ENCODE measurements at regions not wholly inside any gene's neighbourhood (a gene's known extent, or its start where the extent isn't known, plus 50 kb on each side); places are given as distances from the start of the nearest gene placed in this dataset.

- in situ Hi-C loops (cut with HindIII; ENCODE audit: extremely low pct_ligation_motif_present, low pct_unique_long_range_greater_than_20kb) (no loop called here), intact Hi-C loops (cut with micrococcal nuclease; ENCODE audit: unreplicated experiment) (loop anchor here (5.0 to 10.0 kb wide), 2 partner anchors 41 to 61 kb away; no protein-coding TSS in a partner anchor)
- no peak for FAIRE-seq
- Histone ChIP-seq H3K79me2 (ENCODE audit: insufficient read depth, low read length) (no peaks in the 10 kb centered on the region), H3K4me3 (replicated peaks in 1 of 3; ENCODE audit: insufficient read depth in 1 of 3, low read depth in 2 of 3, low read length in 3 of 3) (no peak overlapping the region), H3K27ac (ENCODE audit: extremely low read length, insufficient read depth, low read length) (no peak overlapping the region), H2AFZ (ENCODE audit: low read length) (no peak overlapping the region), H3K9ac (ENCODE audit: insufficient read depth, low read depth, low read length) (no peak overlapping the region), H4K20me1 (ENCODE audit: insufficient read depth, low read length) (no peaks in the 10 kb centered on the region), H3K27me3 (ENCODE audit: control insufficient read depth in 1 of 2, insufficient read depth in 2 of 2, low read length in 2 of 2) (no peaks in the 10 kb centered on the region), H3K4me2 (ENCODE audit: low read depth, low read length) (no peak overlapping the region), H3K4me1 (ENCODE audit: insufficient read depth, low read length) (peaks cover 70% of the 10 kb centered on the region), H3K36me3 (replicated peaks in 1 of 2; ENCODE audit: control insufficient read depth in 1 of 2, insufficient read depth in 2 of 2, low read length in 2 of 2) (no peaks in the 10 kb centered on the region), H3K9me3 (ENCODE audit: low read length) (no peaks in the 10 kb centered on the region)
- ATAC-seq: no peak
- CTCF ChIA-PET (ENCODE audit: low intra/inter-chr PET ratio, low total read pairs): no interaction called here
- no peak for DNase-seq (ENCODE audit: low spot score)
- 98% methylated on average over 5 of the region's 13 CpGs for WGBS (ENCODE audit: low lambda C conversion rate)
- POLR2A ChIA-PET: no interaction called here
- no TSS peak for BruUV-seq (replicated peaks)
- TF ChIP-seq ZNF687 (CRISPR knock-in tag; IDR thresholded peaks at IDR 0.05) (peak; percentile 51; the same call in 1 of the 2 replicates), TEAD2 (CRISPR knock-in tag; IDR thresholded peaks at IDR 0.05) (no peak), POLR2G (IDR thresholded peaks at IDR 0.05; ENCODE audit: low read depth, low read length) (no peak), AFF4 (CRISPR knock-in tag; IDR thresholded peaks at IDR 0.05) (no peak), RBM22 (optimal IDR thresholded peaks at IDR 0.05; ENCODE audit: low read length) (no peak), ZFYVE20 (CRISPR knock-in tag; IDR thresholded peaks at IDR 0.05; ENCODE audit: borderline replicate concordance, low read depth) (no peak), HNRNPH1 (optimal IDR thresholded peaks at IDR 0.05; ENCODE audit: low read depth, low read length) (no peak), SMYD3 (CRISPR knock-in tag; IDR thresholded peaks at IDR 0.05) (no peak), ZNF382 (CRISPR knock-in tag; IDR thresholded peaks at IDR 0.05; ENCODE audit: borderline replicate concordance) (no peak), ZBTB38 (CRISPR knock-in tag; IDR thresholded peaks at IDR 0.05) (0 out of 2 replicates have a peak, but pooled peaks have one; percentile 22), XRCC5 (optimal IDR thresholded peaks at IDR 0.05; ENCODE audit: low read length) (no peak)
- TF ChIP-seq, protein P1, sequence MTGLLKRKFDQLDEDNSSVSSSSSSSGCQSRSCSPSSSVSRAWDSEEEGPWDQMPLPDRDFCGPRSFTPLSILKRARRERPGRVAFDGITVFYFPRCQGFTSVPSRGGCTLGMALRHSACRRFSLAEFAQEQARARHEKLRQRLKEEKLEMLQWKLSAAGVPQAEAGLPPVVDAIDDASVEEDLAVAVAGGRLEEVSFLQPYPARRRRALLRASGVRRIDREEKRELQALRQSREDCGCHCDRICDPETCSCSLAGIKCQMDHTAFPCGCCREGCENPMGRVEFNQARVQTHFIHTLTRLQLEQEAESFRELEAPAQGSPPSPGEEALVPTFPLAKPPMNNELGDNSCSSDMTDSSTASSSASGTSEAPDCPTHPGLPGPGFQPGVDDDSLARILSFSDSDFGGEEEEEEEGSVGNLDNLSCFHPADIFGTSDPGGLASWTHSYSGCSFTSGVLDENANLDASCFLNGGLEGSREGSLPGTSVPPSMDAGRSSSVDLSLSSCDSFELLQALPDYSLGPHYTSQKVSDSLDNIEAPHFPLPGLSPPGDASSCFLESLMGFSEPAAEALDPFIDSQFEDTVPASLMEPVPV (CRISPR knock-in tag; IDR thresholded peaks at IDR 0.05): no peak
Measured at GRCh38 chr1:31505911-31506497, 70.3 kb upstream of the TINAGL1 start.

Data from HepG2 (cell line).